ENCODE measurements at regions not wholly inside any gene's neighbourhood (a gene's known extent, or its start where the extent isn't known, plus 50 kb on each side); places are given as distances from the start of the nearest gene placed in this dataset.
"Not testable (repeated sequence)": the region's sequence is repeated elsewhere in the genome, so short reads cannot be mapped to it uniquely, and the experiment has no call there.

DNA sequence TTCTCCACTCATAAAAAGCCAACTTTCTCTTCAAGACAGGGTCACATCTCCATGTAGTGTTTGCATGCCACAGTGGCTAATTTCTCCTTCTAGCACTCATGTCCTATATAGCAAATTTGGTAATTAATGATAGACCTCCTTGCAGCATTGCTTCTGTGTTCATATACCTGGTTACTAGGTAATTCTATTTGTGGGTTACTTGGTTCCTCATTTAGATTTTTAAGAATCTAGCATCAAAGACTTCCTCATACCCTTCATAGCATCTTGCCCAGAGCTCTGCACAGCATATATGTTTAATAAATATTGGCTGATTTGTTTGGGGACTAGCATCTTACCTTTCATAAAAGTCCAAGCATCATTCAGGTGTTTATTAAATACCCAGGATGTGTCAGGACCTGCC lies 152.1 kb downstream of the DUSP6 start:
- Histone ChIP-seq H3K9ac (ENCODE audit: low read length in 5 of 5) (no peak overlapping the region), H3K4me1 (ENCODE audit: control insufficient read depth in 5 of 5, insufficient read depth in 5 of 5, low read length in 5 of 5) (peaks cover 0 to 4% (median 0%) of the 10 kb centered on the region in 5 donors), H3K27ac (ENCODE audit: low read depth, low read length) (no peak overlapping the region), H3K4me3 (ENCODE audit: low read depth in 1 of 5, low read length in 5 of 5) (no peak overlapping the region), H3K27me3 (ENCODE audit: control insufficient read depth in 5 of 5, insufficient read depth in 4 of 5, low read length in 5 of 5) (no peaks in the 10 kb centered on the region), H3K36me3 (ENCODE audit: control insufficient read depth in 5 of 5, insufficient read depth in 5 of 5, low read length in 5 of 5) (no peaks in the 10 kb centered on the region), H3K9me3 (ENCODE audit: control insufficient read depth in 5 of 5, low read length in 5 of 5) (no peaks in the 10 kb centered on the region)

DNA sequence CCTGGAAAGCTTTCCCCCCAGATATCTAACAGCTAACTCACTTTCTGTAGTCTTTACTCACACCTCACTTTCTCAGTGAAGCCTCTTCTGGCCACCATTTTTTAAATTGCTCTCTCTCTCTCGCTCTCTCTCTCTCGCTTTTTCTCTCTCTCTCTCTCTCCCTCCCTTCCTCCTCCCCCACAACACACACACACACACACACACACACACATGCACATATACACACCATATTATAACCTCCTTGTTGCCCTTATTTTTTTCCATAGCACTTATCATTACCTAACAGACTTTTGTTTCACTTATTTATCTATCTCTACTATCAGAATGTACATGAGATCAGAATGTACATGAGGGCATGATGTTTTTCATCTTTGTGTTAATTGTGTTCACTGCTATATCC lies 156.8 kb downstream of the DUSP6 start:
- H3K27ac ChIP-seq (ENCODE audit: low read depth, low read length): no peak overlapping the region
- no peak overlapping the region for H3K9ac ChIP-seq (ENCODE audit: low read length in 5 of 5)
- peaks cover 0 to 4% (median 0%) of the 10 kb centered on the region in 5 donors for H3K4me1 ChIP-seq (ENCODE audit: control insufficient read depth in 5 of 5, insufficient read depth in 5 of 5, low read length in 5 of 5)
- no peaks in the 10 kb centered on the region for H3K27me3 ChIP-seq (ENCODE audit: control insufficient read depth in 5 of 5, insufficient read depth in 4 of 5, low read length in 5 of 5)
- H3K4me3 ChIP-seq (ENCODE audit: low read depth in 1 of 5, low read length in 5 of 5): no peak overlapping the region
- no peaks in the 10 kb centered on the region for H3K36me3 ChIP-seq (ENCODE audit: control insufficient read depth in 5 of 5, insufficient read depth in 5 of 5, low read length in 5 of 5)
- peaks cover 0 to 2% (median 1%) of the 10 kb centered on the region in 5 donors for H3K9me3 ChIP-seq (ENCODE audit: control insufficient read depth in 5 of 5, low read length in 5 of 5)

DNA sequence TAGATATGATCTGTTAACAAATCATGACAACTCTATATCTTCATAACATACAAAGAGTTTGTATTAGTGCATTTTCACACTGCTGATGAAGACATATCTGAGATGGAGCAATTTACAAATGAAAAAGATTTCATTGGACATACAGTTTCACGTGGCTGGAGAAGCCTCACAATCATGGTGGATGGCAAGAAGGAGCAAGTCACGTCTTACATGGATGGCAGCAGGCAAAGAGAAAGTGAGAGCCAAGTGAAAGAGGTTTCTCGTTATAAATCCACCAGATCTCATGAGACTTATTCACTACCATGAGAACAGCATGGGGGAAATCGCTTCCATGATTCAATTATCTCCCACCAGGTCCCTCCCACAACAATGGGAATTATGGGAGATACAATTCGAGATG lies 157.6 kb downstream of the DUSP6 start:
- H3K9ac ChIP-seq (ENCODE audit: low read length in 5 of 5): no peak overlapping the region
- no peak overlapping the region for H3K27ac ChIP-seq (ENCODE audit: low read depth, low read length)
- no peaks in the 10 kb centered on the region for H3K27me3 ChIP-seq (ENCODE audit: control insufficient read depth in 5 of 5, insufficient read depth in 4 of 5, low read length in 5 of 5)
- peaks cover 0 to 4% (median 0%) of the 10 kb centered on the region in 5 donors for H3K4me1 ChIP-seq (ENCODE audit: control insufficient read depth in 5 of 5, insufficient read depth in 5 of 5, low read length in 5 of 5)
- H3K4me3 ChIP-seq (ENCODE audit: low read depth in 1 of 5, low read length in 5 of 5): no peak overlapping the region
- H3K9me3 ChIP-seq (ENCODE audit: control insufficient read depth in 5 of 5, low read length in 5 of 5): peaks cover under 1 to 7% (median 2%) of the 10 kb centered on the region in 5 donors
- H3K36me3 ChIP-seq (ENCODE audit: control insufficient read depth in 5 of 5, insufficient read depth in 5 of 5, low read length in 5 of 5): no peaks in the 10 kb centered on the region

DNA sequence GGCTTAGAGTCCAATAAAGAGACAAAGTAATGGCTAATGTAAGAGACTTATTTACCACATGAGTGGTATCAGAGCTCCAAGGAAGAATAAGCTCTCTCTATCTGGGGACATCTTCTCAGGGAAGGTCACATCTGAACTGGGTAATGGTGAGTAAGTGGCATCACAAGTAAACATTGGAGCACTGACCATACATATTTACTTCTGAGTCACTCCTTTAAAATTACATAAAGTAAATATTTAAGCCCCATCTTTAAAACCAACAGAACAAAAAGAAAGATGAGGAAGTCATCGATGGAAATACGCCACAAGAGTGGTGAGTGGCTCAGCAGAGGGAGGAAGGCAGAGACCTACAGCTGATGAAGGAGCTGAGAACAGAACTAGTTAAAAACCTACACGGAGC lies 159.9 kb downstream of the DUSP6 start:
- no peaks in the 10 kb centered on the region for H3K27me3 ChIP-seq (ENCODE audit: control insufficient read depth in 5 of 5, insufficient read depth in 4 of 5, low read length in 5 of 5)
- peaks cover 0 to 7% (median 0%) of the 10 kb centered on the region in 5 donors for H3K4me1 ChIP-seq (ENCODE audit: control insufficient read depth in 5 of 5, insufficient read depth in 5 of 5, low read length in 5 of 5)
- peaks cover 4 to 16% (median 10%) of the 10 kb centered on the region in 5 donors for H3K9me3 ChIP-seq (ENCODE audit: control insufficient read depth in 5 of 5, low read length in 5 of 5)
- H3K36me3 ChIP-seq (ENCODE audit: control insufficient read depth in 5 of 5, insufficient read depth in 5 of 5, low read length in 5 of 5): no peaks in the 10 kb centered on the region
- no peak overlapping the region for H3K27ac ChIP-seq (ENCODE audit: low read depth, low read length)
- no peak overlapping the region for H3K9ac ChIP-seq (ENCODE audit: low read length in 5 of 5)
- H3K4me3 ChIP-seq (ENCODE audit: low read depth in 1 of 5, low read length in 5 of 5): no peak overlapping the region

DNA sequence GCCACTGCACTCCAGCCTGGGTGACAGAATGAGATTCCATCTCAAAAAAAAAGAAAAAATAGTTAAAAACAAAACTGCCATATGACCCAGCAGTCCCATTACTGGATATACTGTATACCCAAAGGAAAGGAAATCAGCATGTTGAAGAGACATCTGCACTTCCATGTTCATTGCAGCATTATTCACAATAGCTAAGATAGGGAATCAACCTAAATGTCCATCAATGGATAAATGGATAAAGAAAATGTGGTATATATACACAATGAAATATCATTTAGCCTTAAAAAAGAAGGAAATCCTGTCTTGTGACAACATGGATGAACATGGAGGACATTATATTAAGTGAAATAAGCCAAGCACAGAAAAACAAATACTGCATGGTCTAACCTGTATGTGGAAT lies 160.7 kb downstream of the DUSP6 start:
- not testable (repeated sequence) for H3K4me3 ChIP-seq (ENCODE audit: low read depth in 1 of 5, low read length in 5 of 5); H3K36me3 ChIP-seq (ENCODE audit: control insufficient read depth in 5 of 5, insufficient read depth in 5 of 5, low read length in 5 of 5); H3K27ac ChIP-seq (ENCODE audit: low read depth, low read length); H3K27me3 ChIP-seq (ENCODE audit: control insufficient read depth in 5 of 5, insufficient read depth in 4 of 5, low read length in 5 of 5); H3K9ac ChIP-seq (ENCODE audit: low read length in 5 of 5)
- Histone ChIP-seq H3K4me1 (ENCODE audit: control insufficient read depth in 5 of 5, insufficient read depth in 5 of 5, low read length in 5 of 5) (peaks cover 0 to 13% (median 0%) of the 10 kb centered on the region in 5 donors), H3K9me3 (ENCODE audit: control insufficient read depth in 5 of 5, low read length in 5 of 5) (peaks cover 4 to 16% (median 10%) of the 10 kb centered on the region in 5 donors)

DNA sequence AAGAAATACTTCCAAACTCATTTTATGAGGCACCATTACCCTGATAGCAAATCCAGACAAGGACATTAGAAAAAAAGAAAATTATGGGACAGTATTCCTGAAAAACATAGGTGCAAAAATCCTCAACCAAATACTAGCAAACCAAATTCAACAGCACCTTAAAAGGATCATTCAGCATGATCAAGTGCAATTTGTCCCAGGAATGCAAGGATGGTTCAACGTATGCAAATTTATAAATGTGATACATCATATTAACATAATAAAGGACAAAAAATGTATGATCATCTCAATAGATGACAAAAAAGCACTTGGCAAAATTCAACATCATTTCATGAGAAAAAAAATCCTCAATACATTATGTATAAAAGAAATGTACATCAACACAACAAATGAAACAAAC lies 162.9 kb downstream of the DUSP6 start:
- Histone ChIP-seq H3K9ac (ENCODE audit: low read length in 5 of 5) (no peak overlapping the region), H3K4me1 (ENCODE audit: control insufficient read depth in 5 of 5, insufficient read depth in 5 of 5, low read length in 5 of 5) (peaks cover 0 to 13% (median 3%) of the 10 kb centered on the region in 5 donors), H3K4me3 (ENCODE audit: low read depth in 1 of 5, low read length in 5 of 5) (peak overlapping the region in 1 of 5 donors; percentile 9), H3K27ac (ENCODE audit: low read depth, low read length) (no peak overlapping the region), H3K9me3 (ENCODE audit: control insufficient read depth in 5 of 5, low read length in 5 of 5) (peaks cover 4 to 16% (median 8%) of the 10 kb centered on the region in 5 donors), H3K27me3 (ENCODE audit: control insufficient read depth in 5 of 5, insufficient read depth in 4 of 5, low read length in 5 of 5) (no peaks in the 10 kb centered on the region), H3K36me3 (ENCODE audit: control insufficient read depth in 5 of 5, insufficient read depth in 5 of 5, low read length in 5 of 5) (no peaks in the 10 kb centered on the region)

DNA sequence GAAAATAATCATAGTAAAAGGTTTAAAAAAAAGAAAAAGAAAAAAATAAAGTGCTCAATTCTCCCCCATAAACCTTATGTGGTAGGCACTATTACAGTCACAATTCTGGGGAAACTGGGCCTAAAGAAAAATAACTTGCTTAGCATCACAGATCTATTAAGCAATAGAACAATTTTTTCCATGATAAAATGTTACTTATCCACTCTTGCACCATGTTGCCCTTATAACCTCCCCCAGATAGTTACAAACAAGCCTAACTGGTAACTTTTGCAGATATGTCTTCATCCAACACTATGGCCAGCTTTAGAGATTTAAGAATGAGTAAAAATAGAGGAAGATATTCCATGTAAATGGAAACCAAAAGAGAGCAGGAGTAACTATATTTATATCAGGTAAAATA lies 164.8 kb downstream of the DUSP6 start:
- H3K9me3 ChIP-seq (ENCODE audit: control insufficient read depth in 5 of 5, low read length in 5 of 5): peaks cover 4 to 16% (median 8%) of the 10 kb centered on the region in 5 donors
- no peaks in the 10 kb centered on the region for H3K36me3 ChIP-seq (ENCODE audit: control insufficient read depth in 5 of 5, insufficient read depth in 5 of 5, low read length in 5 of 5)
- H3K4me3 ChIP-seq (ENCODE audit: low read depth in 1 of 5, low read length in 5 of 5): no peak overlapping the region
- H3K27ac ChIP-seq (ENCODE audit: low read depth, low read length): peak overlapping the region; percentile 8
- no peak overlapping the region for H3K9ac ChIP-seq (ENCODE audit: low read length in 5 of 5)
- H3K4me1 ChIP-seq (ENCODE audit: control insufficient read depth in 5 of 5, insufficient read depth in 5 of 5, low read length in 5 of 5): peaks cover 0 to 18% (median 7%) of the 10 kb centered on the region in 5 donors
- H3K27me3 ChIP-seq (ENCODE audit: control insufficient read depth in 5 of 5, insufficient read depth in 4 of 5, low read length in 5 of 5): no peaks in the 10 kb centered on the region

DNA sequence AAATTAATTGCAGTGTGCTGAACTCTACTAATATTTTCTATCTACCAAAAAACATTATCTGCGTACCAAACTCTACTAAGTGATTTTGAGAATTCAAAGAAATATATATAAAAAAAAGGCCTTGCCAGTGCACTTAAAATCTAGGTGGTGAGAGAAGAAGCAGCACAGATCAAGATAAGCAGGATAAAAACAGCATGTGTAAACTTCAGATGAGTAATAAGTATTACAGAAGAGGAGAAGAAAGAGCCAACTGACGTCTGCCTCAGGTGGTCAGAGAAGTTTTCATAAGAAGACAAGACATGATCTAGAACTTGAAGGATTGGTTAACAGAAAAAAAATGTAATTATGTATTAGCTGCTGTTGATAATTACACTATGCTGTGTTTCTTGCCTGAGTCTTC lies 166.4 kb downstream of the DUSP6 start:
- H3K4me3 ChIP-seq (ENCODE audit: low read depth in 1 of 5, low read length in 5 of 5): no peak overlapping the region
- H3K27me3 ChIP-seq (ENCODE audit: control insufficient read depth in 5 of 5, insufficient read depth in 4 of 5, low read length in 5 of 5): no peaks in the 10 kb centered on the region
- H3K27ac ChIP-seq (ENCODE audit: low read depth, low read length): peak overlapping the region; percentile 8
- peaks cover 4 to 16% (median 8%) of the 10 kb centered on the region in 5 donors for H3K9me3 ChIP-seq (ENCODE audit: control insufficient read depth in 5 of 5, low read length in 5 of 5)
- peaks cover 3 to 21% (median 17%) of the 10 kb centered on the region in 5 donors for H3K4me1 ChIP-seq (ENCODE audit: control insufficient read depth in 5 of 5, insufficient read depth in 5 of 5, low read length in 5 of 5)
- no peaks in the 10 kb centered on the region for H3K36me3 ChIP-seq (ENCODE audit: control insufficient read depth in 5 of 5, insufficient read depth in 5 of 5, low read length in 5 of 5)
- no peak overlapping the region for H3K9ac ChIP-seq (ENCODE audit: low read length in 5 of 5)

DNA sequence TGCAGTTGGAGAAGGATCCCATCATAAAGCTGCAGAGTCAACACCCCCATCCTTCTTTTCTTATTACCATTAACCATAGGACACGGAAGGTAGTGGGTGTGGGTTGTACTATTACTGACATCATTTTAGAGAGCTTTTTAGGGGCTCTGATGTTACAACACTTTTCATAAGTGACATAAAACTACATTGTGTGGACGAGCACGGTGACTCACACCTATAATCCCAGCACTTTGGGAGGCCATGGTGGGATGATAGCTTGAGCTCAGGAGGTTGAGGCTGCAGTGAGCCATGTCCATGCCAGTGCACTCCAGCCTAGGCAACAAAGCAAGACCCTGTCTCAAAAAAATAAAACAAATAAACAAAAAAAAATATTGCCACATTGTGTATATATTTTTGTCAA lies 167.1 kb downstream of the DUSP6 start:
- Histone ChIP-seq H3K4me1 (ENCODE audit: control insufficient read depth in 5 of 5, insufficient read depth in 5 of 5, low read length in 5 of 5) (peaks cover 4 to 28% (median 24%) of the 10 kb centered on the region in 5 donors), H3K27me3 (ENCODE audit: control insufficient read depth in 5 of 5, insufficient read depth in 4 of 5, low read length in 5 of 5) (no peaks in the 10 kb centered on the region), H3K9me3 (ENCODE audit: control insufficient read depth in 5 of 5, low read length in 5 of 5) (peaks cover 4 to 13% (median 8%) of the 10 kb centered on the region in 5 donors), H3K36me3 (ENCODE audit: control insufficient read depth in 5 of 5, insufficient read depth in 5 of 5, low read length in 5 of 5) (no peaks in the 10 kb centered on the region), H3K27ac (ENCODE audit: low read depth, low read length) (peak overlapping the region; percentile 8), H3K4me3 (ENCODE audit: low read depth in 1 of 5, low read length in 5 of 5) (no peak overlapping the region), H3K9ac (ENCODE audit: low read length in 5 of 5) (no peak overlapping the region)

DNA sequence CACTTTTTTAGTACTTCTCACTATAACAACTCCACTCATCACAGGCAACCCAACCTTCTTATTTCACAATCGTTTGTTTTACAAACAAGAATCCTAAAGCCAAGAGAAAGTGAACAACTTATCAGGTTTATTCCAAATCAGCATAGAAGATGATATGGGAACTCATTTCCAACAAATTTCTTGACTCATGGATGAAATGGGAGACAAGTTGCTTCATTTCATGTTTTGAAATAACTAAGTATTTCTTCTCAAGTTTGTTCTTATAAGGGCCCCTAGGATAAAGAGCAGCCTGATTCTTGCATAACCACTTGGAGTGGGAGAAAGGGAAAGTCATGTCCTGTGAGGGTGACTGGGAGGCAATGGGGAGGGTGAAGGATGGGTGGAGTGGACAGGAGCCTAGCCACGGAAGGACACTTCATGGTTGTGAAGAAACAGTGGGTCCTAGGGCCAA lies 168.3 kb downstream of the DUSP6 start:
- H3K4me3 ChIP-seq (ENCODE audit: low read depth in 1 of 5, low read length in 5 of 5): no peak overlapping the region
- peaks cover 0 to 3% (median 2%) of the 10 kb centered on the region in 5 donors for H3K9me3 ChIP-seq (ENCODE audit: control insufficient read depth in 5 of 5, low read length in 5 of 5)
- no peaks in the 10 kb centered on the region for H3K27me3 ChIP-seq (ENCODE audit: control insufficient read depth in 5 of 5, insufficient read depth in 4 of 5, low read length in 5 of 5)

More for the DNA sequence above, 168.3 kb downstream of the DUSP6 start:
- H3K36me3 ChIP-seq (ENCODE audit: control insufficient read depth in 5 of 5, insufficient read depth in 5 of 5, low read length in 5 of 5): no peaks in the 10 kb centered on the region
- peak overlapping the region; percentile 74 for H3K27ac ChIP-seq (ENCODE audit: low read depth, low read length)
- peak overlapping the region in 1 of 5 donors; percentile 42 for H3K9ac ChIP-seq (ENCODE audit: low read length in 5 of 5)
- peaks cover 4 to 39% (median 36%) of the 10 kb centered on the region in 5 donors for H3K4me1 ChIP-seq (ENCODE audit: control insufficient read depth in 5 of 5, insufficient read depth in 5 of 5, low read length in 5 of 5)
